NCI-H748 (cell line): ENCODE measurements at regions not wholly inside any gene's neighbourhood (a gene's known extent, or its start where the extent isn't known, plus 50 kb on each side); places are given as distances from the start of the nearest gene placed in this dataset.
A peak's percentile ranks its signal among the peaks of the same experiment; 100 is the strongest.
"Not testable (repeated sequence)": the region's sequence is repeated elsewhere in the genome, so short reads cannot be mapped to it uniquely, and the experiment has no call there.

Experiments used
- DNase-seq: peaks from one replicate; lab custom pipeline; 2025; ENCODE audit not compliant: unreplicated experiment; lab: John Stamatoyannopoulos, UW

DNA sequence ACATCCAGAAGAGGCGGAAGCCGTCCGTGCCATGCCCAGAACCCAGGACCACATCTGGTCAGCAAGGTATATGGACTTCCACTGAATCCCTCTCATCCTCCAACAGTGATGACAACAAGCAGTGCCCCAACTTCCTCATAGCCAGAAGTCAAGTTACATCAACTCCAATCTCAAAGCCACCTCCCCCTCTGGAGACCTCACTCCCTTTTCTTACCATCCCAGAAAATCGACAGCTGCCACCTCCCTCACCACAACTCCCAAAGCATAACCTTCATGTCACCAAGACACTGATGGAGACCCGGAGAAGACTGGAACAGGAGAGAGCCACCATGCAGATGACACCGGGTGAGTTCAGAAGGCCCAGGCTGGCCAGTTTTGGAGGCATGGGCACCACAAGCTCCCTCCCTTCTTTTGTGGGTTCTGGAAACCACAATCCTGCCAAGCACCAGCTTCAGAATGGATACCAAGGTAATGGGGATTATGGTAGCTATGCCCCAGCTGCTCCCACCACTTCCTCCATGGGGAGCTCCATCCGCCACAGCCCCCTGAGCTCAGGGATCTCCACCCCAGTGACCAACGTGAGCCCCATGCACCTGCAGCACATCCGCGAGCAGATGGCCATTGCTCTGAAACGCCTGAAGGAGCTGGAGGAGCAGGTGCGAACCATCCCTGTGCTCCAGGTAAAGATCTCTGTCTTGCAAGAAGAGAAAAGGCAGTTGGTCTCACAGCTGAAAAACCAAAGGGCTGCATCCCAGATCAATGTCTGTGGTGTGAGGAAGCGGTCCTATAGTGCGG is 130.3 kb upstream of the DMRT1 start:
- DNase-seq: no peak

DNA sequence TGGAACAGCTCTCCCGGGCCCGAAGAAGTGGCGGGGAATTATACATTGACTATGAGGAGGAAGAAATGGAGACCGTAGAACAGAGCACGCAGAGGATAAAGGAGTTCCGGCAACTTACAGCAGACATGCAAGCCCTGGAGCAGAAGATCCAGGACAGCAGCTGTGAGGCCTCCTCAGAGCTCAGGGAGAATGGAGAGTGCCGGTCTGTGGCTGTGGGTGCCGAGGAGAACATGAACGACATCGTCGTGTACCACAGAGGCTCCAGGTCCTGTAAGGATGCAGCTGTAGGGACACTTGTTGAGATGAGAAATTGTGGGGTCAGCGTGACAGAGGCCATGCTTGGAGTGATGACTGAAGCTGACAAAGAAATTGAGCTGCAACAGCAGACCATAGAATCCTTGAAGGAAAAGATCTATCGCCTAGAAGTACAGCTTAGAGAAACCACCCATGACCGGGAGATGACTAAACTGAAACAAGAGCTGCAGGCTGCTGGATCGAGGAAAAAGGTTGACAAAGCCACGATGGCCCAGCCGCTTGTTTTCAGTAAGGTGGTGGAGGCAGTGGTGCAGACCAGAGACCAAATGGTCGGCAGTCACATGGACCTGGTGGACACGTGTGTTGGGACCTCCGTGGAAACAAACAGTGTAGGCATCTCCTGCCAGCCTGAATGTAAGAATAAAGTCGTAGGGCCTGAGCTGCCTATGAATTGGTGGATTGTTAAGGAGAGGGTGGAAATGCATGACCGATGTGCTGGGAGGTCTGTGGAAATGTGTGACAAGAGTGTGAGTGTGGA is 129.5 kb upstream of the DMRT1 start:
- DNase-seq: no peak

DNA sequence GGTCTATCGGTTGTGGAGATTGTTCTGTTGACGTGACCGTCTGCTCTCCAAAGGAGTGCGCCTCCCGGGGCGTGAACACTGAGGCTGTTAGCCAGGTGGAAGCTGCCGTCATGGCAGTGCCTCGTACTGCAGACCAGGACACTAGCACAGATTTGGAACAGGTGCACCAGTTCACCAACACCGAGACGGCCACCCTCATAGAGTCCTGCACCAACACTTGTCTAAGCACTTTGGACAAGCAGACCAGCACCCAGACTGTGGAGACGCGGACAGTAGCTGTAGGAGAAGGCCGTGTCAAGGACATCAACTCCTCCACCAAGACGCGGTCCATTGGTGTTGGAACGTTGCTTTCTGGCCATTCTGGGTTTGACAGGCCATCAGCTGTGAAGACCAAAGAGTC is 128.9 kb upstream of the DMRT1 start:
- no peak for DNase-seq

DNA sequence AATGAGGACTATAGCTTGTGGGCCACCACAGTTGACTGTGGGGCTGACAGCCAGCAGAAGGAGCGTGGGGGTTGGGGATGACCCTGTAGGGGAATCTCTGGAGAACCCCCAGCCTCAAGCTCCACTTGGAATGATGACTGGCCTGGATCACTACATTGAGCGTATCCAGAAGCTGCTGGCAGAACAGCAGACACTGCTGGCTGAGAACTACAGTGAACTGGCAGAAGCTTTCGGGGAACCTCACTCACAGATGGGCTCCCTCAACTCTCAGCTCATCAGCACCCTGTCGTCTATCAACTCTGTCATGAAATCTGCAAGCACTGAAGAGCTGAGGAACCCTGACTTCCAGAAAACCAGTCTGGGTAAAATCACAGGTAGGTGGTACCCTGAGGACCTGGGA is 128.4 kb upstream of the DMRT1 start:
- DNase-seq: no peak

DNA sequence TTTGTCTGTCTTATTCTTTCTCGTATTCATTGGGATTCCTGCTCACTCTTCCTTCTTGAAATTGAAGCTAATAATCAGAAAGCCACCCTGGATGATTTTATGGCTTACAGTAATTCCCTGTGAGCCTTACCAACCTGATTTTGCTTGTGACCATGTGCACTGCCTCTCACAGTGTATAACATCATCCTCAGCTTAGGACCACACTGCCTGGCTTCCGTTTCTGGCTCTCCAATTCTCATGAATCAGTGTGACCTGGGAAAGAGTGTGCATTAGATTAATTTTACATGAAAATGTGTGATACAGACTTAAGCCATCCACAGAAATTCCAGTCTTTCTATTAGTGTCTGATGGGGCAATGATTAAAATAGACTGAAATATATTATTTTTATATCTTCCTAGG is 126.8 kb upstream of the DMRT1 start:
- DNase-seq: no peak

DNA sequence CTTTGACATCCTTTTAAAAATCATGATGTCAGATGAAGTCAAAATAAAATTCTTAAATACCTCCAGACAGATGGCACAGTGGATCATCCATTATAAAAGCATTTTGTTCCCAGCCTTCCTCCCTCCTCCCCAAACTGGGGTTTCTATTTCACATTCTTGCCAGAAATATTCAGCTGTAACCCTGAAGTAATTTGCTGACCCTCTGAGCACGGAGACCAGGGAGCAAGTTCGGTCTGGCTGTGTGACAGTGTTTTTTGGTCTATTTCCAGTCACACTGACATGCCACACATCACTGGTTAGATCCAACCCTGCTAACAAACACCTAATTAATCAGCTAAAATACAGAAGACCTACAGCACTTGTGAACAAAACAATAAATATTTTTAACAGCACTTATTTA is 126.2 kb upstream of the DMRT1 start:
- no peak for DNase-seq

DNA sequence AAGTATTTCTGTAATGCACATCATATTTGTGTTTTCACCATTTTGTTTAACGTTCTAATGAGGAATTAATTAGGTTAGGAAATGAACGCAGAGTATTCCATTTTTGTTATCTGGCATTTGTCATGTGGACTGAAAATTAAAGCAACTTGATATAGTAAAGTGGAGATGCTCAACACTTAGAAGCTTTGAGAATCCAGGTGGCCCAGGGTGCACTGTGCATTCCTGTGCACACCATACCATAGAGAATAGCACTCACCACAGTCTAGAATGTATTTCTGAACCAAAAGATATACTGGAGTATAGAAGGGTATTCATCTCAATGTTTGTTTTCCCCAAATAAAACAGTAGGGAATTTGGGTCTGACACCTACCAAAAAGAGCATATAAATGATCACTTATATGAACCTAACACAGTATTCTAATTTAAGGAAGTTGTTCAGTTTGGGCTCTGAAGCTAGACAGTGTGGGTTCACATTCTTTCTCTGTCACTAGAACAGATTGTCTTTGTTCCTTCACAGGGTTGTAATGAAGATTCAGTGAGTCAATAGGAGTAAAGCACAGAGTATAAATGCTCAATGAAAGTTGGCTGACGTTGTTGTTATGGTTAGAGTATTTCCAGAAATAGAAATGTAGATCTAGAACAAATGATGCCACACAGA is 125.6 kb upstream of the DMRT1 start:
- DNase-seq: no peak

DNA sequence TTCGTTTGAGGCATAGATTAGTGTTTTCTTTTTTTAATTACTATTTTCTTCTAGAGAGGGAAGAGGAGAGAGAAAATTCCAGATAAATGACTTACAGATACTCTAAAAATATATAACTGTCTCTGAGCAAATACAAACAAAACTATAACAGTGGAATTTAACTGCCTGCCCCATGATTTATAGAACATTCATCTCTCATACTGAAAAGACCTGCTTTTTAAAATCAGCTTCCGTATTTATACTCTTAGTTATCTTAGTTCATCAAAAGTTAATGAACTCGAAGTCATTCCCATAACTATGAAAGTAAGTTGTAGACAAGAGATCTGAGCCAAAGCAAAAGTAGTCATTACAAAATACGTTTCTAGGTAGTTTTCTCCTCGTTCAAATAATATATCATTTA is 123.8 kb upstream of the DMRT1 start:
- DNase-seq: no peak

DNA sequence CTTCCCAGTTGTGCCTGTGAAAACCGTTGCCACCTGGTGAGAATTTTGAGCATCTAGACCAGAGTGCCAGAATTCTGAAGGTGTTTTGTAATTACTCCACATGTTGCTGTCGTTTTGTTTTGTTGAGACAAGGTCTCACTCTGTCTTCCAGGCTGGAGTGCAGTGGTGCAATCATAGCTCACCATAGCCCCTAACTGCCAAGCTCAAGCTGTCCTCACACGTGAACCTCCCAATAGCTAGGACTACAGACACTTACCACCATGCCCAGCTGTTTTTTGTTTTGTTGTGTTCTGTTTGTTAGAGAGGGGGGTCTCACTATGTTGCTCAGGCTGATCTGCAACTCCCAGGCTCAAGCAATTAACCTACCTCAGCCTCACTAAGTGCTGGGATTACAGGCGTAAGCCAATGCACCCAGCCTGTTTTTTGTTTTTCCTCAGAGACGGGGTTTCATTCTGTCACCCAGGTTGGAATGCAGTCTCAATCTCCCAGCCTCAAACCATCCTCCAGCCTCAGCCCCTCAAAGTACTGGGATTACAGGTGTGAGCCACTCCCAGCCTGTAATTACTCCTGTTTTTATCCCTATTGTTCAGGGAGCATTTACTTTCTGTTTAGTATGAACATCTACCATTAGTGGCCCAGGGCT is 121.1 kb upstream of the DMRT1 start:
- DNase-seq: peak; percentile 73

DNA sequence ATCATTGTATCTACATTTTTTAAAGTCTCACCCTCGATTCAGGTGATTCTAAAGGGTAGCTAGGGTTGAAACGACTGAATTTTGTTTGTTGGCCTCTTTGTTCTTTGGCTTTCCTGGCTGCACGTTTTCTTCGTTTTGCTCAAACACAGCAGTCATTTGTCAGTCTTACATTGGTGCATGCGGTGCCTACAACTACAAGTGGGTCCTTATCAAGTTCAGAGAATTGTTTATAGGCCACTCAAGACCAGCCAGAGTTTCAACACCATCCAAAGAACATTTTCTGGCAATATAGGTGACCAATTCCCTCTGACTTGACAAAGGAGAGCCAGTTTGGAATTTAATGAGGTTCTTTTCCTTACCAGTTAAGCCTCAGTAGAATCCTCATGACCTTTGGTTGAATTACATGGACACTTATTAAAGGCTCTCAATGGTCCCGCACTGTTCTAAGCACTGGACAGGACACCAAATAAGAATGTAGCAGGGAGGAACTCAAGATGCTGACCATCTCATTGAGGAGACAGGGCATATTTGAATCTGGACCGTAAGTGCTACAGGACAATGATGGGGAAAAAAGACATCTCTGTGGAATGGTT is 119.0 kb upstream of the DMRT1 start:
- DNase-seq: no peak

DNA sequence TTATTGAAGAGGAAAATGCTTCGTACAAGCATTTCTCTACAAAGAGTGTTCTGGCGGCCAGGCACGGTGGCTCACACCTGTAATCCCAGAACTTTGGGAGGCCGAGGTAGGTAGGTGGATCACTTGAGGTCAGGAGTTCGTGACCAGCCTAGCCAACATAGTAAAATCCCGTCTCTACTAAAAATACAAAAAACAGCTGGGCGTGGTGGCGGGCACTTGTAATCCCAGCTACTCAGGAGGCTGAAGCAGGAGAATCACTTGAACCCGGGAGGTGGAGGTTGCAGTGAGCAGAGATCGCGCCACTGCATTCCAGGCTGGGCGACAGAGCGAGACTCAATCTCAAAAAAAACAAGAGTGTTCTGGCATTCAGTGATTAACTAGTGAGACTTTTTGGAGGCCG is 117.0 kb upstream of the DMRT1 start:
- not testable (repeated sequence) for DNase-seq

DNA sequence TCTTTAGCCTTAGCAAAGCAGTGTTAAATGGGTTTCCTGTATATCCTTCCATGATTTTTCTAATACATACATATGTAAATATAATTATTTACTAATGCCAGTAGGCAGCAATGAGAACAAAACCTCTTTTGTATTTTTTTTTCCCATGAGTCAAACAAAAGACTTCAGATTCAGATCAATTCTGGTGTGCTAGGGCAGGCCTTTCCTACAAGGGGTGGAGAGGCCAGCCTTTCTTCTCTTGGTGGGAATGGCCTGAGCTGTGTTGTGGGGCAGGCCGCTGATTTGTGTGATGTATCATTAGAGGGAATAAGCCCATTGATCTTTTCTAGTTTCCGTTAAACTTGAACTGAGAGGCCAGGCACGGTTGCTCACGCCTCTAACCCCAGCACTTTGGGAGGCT is 115.5 kb upstream of the DMRT1 start:
- DNase-seq: no peak

DNA sequence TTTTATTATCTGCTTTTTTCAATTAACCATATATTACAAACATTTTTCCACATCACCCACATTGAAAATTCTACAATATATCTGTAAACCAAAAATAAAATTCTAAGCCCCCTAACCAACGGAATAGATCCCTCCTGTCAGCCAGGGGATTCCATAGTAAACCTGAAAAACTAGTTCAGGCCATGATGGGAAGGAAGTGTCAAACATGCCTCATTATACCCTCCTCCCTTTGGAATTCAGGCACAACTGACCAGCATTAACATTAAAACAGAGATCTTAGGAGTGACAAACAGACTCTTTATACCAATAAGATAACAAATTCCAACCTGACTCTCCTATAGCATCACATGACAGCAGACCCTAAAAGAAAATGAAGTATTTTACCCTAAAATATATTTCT is 113.7 kb upstream of the DMRT1 start:
- no peak for DNase-seq

DNA sequence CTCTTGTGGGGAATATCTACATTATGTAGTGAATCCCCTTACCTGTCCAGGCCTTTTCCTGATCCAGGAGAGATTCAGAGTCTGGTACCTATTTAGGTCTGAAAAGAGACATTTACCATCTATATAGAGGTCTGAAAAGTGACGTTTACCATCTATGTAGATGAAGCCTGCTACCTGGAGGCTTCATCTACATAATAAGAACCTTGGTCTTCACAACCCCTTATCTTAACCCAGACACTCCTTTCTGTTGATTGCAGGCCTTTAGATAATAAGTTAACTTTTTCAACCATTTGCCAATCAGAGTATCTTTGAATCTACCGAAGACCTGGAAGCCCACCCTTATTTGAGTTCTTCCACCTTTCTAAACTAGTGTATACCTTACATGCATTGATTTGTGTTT is 113.0 kb upstream of the DMRT1 start:
- no peak for DNase-seq

DNA sequence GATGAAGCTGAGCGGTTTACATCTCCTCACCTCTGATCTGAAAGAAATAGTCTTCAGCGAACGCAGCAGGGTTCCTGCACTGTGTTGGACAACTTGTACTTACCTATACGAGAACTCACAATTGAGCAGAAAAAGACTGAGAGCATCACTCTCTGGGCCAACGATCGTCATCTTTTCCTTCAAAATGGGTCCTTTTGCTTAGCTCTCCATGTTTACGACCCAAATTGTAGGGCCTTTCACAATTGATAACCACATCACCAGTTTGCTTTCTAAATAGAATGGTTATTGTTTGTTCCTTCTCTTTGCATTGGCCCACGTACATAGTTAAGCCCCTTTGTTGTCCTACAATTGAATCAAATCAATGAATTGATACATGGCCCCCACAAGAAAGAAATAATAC is 110.0 kb upstream of the DMRT1 start:
- DNase-seq: no peak

DNA sequence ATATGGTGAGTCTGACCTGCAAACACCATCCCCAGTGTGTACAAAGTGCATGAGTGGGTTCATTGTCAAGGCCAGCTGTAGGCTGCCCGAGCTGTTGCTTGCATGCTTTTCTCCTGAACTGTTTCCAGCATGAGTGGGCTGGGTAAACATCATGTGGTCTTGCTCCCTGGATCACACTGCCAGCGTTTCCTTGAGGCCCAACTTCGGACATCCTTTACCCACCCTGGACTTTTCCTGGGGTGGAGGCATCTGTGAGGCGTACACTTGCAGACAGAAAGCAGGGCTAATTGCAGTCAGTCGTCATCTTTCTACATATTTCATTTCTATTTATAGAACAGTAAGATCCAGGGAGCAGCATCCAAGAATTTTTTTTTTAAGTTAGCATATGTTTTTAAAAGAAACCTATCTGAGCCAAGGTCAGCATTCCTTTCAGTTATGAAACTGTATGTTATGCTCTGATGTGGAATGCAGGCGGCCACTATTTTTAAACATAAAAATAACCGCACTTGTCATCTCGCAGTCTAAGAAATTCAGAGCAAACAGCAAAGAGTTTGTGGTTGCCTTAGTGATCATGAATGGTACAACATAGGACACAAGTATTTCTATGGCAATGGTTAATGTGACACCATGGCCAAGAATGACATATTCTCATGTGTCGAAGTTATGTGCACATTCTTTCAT is 106.5 kb upstream of the DMRT1 start:
- DNase-seq: no peak

DNA sequence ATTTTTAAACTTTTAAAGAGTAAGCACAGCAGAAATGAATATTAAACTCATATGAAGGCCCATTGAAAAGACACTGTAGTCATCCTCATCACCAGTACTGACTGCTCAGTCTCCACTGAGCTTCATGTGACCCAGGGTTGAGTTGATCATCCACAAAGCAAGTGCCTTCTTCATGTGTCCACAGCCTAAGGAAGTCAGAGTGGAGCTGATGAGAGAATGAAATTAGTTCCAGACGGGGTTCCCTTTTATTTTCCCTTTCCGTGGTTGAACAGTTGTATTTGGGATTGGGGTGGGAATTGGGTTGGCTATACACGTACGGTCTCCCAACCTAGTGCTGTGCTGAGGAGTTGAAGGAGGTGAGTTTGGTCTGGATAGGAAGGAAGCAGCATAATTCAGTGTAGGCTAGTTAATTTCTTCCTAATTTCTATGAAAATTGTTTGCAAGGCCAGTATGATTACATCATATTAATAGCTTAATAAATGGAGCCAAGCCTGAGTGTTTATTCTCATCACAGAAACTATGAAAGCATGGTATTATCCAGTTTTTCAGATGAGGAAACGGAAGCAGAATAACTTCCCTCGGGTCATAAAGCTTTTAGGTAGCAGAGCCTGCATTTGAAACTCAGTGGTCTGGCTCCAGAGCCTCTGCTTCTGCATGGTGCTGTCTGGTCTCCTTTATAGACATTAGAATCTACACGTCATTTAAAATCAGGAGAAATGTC is 103.9 kb upstream of the DMRT1 start:
- no peak for DNase-seq

DNA sequence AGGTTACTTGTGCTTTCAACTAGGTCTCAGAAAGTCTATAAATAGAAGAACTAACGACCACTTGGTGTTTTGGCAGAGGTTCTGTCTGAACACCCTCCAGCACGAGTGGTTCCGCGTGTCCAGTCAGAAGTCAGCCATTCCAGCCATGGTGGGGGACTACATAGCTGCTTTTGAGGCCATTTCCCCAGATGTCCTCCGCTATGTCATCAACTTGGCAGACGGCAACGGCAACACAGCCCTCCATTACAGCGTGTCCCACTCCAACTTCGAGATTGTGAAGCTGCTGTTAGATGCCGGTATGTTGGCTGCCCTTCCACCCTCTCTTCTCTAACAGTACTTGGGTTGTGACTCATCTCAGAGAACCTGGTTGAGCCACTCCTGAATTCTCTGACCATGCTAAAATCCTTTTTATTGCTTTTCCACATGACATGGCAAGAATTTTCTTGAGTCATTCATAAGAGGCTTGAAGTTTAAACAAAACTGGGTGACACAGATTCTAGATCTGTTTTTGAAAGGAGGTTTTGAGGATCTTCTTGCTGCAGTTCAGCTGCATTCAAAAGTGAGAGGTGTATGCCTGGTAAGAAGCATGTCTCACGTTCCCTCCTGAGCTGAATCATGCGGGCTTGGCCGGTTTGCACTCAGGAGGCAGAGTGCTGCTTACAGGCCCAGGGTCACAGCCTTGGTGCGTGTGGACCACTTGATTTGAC is 103.1 kb upstream of the DMRT1 start:
- no peak for DNase-seq

DNA sequence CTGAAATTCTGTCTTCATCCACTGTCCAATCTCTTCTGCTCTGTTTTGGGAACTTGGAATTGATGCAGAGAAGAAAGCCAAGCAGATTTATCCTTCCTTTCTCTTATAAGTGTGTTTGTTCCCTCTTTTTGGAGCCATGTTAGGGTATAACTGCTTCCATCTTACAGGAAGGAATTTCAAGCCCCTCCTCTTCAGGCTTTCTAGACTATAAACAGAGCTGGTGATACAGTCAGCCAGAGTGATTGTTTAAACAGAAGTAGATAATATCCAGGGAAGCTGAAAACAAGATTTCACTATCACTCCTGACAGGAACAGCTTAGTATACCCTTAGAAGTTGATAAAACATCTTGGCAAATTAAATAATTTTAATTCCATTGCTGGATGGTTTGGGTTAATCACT is 102.1 kb upstream of the DMRT1 start:
- DNase-seq: no peak
